Stimulated activated naive CD8-positive, alpha-beta T cell treated with anti-CD3 and anti-CD28 coated beads, Interleukin-15, amount 100 ng/mL, for 72 hours (primary cell): ENCODE measurements at regions not wholly inside any gene's neighbourhood (a gene's known extent, or its start where the extent isn't known, plus 50 kb on each side); places are given as distances from the start of the nearest gene placed in this dataset.

Experiments used
- ATAC-seq: fragments of 150-1000 bp; cut with Tn5 transposase; 2 replicates; pipeline ENCODE4 v1.10.0; 2021; ENCODE audit warnings: mild to moderate bottlenecking, moderate library complexity
- DNase-seq, 2 donors: peaks; one replicate each; pipeline ENCODE4 v3.0.0; 2021 to 2022
- H3K27ac Mint-ChIP-seq, 2 donors: one replicate each; pipeline ENCODE4 v1.8.0; 2022; ENCODE audit warnings: mild to moderate bottlenecking in 2 of 2, mixed read lengths in 2 of 2, moderate library complexity in 2 of 2
- H3K27me3 Mint-ChIP-seq: one replicate; pipeline ENCODE4 v1.8.0; 2022; ENCODE audit warnings: mixed read lengths
- H3K4me1 Mint-ChIP-seq: one replicate; pipeline ENCODE4 v1.8.0; 2022; ENCODE audit warnings: mild to moderate bottlenecking, mixed read lengths
- H3K4me3 Mint-ChIP-seq, 2 donors: one replicate each; pipeline ENCODE4 v1.8.0; 2022; ENCODE audit warnings: mild to moderate bottlenecking in 2 of 2, mixed read lengths in 2 of 2, moderate library complexity in 1 of 2
- H3K9me3 Mint-ChIP-seq, 2 donors: one replicate each; pipeline ENCODE4 v1.8.0; 2022; ENCODE audit warnings: mixed read lengths in 2 of 2

DNA sequence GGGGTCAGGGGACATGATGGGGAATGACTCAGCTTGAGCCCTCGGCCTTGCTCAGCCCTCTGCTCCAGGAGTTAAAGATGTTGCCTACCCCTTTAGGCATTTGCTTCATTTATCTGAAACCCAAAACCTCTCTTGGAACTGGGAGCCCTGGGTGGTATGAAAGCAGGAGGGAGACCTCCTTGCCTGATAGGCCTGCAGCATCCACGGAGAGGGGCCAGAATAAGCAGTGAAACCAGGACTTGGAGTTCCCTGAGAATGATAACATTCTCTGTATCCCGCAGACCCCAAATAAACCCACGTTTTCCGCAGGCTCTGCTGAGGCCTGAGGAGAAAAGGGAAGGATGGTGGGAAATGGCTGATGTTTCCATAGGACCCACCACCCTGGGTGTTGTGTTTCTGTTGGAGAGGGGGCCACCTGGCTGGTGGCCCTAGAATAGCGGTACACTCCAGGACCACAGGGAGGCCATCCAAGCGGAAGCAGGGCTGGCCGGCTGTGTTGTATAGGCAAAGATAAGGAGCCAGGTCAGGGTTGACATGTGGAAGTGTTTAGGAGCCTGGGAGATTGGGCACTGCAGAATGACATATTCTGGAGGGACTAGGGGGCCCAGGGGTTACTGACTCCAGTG, 77.4 kb downstream of the FOXD2 start:
- peaks cover 16 to 23% of the 10 kb centered on the region in 2 donors for H3K9me3 Mint-ChIP-seq
- peaks cover 78% of the 10 kb centered on the region for H3K27me3 Mint-ChIP-seq
- ATAC-seq (no peak), DNase-seq (no peak)
- H3K4me1 Mint-ChIP-seq: no peaks in the 10 kb centered on the region
- no peak overlapping the region for H3K27ac Mint-ChIP-seq
- no peak overlapping the region for H3K4me3 Mint-ChIP-seq

DNA sequence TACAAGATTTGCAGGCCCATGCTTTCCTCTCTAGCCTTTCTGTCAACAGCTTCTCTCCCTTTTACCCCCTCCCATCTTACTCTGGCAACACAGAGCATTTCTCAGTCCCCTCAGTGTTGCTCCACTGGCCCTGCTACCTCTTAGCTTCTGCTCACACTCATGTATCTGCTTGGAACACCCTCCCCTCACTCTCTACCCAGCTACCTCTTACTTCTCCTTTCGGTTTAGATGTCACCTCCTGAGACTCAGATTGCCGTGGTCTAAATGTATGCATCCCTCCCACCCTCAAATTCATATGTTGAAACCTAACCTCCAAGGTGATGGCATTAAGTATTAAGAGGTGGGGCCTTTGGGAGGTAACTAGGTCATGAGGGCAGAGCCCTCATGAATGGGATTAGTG, 80.1 kb downstream of the FOXD2 start:
- Mint-ChIP-seq H3K27me3 (peaks cover 65% of the 10 kb centered on the region), H3K27ac (no peak overlapping the region), H3K9me3 (peaks cover 11 to 17% of the 10 kb centered on the region in 2 donors), H3K4me3 (no peak overlapping the region), H3K4me1 (no peaks in the 10 kb centered on the region)
- ATAC-seq: no peak
- no peak for DNase-seq

- H3K27ac Mint-ChIP-seq: peak overlapping the region in 1 of 2 donors; percentile 74
- no peak for DNase-seq
- H3K4me3 Mint-ChIP-seq: no peak overlapping the region
- peaks cover 65% of the 10 kb centered on the region for H3K27me3 Mint-ChIP-seq
- ATAC-seq: no peak
- H3K4me1 Mint-ChIP-seq: no peaks in the 10 kb centered on the region
- peaks cover 2% of the 10 kb centered on the region in 2 donors for H3K9me3 Mint-ChIP-seq
Measured at GRCh38 chr1:47519491-47519890, 81.6 kb downstream of the FOXD2 start.

GRCh38 chr1:47519971-47520370, 82.1 kb downstream of the FOXD2 start:
- no peak for ATAC-seq
- Mint-ChIP-seq H3K4me1 (no peaks in the 10 kb centered on the region), H3K27me3 (peaks cover 66% of the 10 kb centered on the region), H3K4me3 (no peak overlapping the region), H3K9me3 (no peaks in the 10 kb centered on the region), H3K27ac (peak overlapping the region in 1 of 2 donors; percentile 74)
- DNase-seq: no peak

DNA sequence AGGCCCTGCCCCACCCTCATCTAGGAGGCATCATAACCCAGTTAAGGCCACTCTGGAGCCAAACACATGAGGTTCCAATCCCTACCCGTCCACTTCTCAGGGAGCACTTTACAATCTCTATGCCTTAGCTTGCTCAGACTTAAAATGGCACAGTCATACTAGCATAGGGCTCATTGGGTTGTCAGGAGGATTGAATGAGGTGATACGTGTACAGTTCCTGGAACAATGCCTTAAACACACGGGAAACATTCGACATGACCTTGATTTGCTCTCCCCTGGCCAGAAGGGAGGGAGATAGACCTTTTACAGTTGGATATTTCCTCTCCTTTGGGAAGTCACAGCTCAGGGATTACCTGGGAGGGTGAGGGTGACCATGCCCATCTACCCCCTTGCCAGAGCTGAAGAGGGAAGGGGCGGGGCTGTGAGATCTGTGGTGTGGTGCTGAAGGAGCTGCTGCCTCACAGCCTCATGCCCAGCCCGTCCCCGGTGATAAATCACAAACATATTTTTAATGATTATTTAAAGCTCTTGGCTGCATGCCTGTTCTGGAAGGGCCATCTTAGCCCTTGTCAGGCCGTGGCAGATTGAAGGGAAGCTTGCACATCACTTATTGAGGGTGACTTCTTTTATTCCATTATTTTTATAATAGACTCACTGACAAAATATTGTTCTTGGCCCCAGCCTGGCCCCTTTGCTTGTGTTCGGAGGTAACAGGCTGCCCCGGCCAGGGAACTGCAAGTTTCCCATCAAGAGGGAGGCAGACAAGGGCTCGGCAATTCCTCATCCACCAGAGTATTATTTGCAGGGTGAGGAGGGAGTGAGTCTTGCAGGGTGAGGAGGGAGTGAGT, 83.4 kb downstream of the FOXD2 start:
- H3K4me3 Mint-ChIP-seq: no peak overlapping the region
- DNase-seq (no peak), ATAC-seq (no peak)
- H3K27ac Mint-ChIP-seq: peak overlapping the region in 1 of 2 donors; percentile 13
- no peaks in the 10 kb centered on the region for H3K9me3 Mint-ChIP-seq
- H3K4me1 Mint-ChIP-seq: no peaks in the 10 kb centered on the region
- H3K27me3 Mint-ChIP-seq: peaks cover 67% of the 10 kb centered on the region

- no peak overlapping the region for H3K4me3 Mint-ChIP-seq
- H3K4me1 Mint-ChIP-seq: no peaks in the 10 kb centered on the region
- H3K27me3 Mint-ChIP-seq: peaks cover 64% of the 10 kb centered on the region
- DNase-seq (no peak), ATAC-seq (no peak)
- peaks cover 5% of the 10 kb centered on the region in 2 donors for H3K9me3 Mint-ChIP-seq
- no peak overlapping the region for H3K27ac Mint-ChIP-seq
Measured at GRCh38 chr1:47522935-47523834, 85.3 kb downstream of the FOXD2 start.

- peaks cover 9 to 10% of the 10 kb centered on the region in 2 donors for H3K9me3 Mint-ChIP-seq
- H3K27ac Mint-ChIP-seq: no peak overlapping the region
- H3K27me3 Mint-ChIP-seq: peaks cover 66% of the 10 kb centered on the region
- no peak for ATAC-seq
- no peak for DNase-seq
- no peak overlapping the region for H3K4me3 Mint-ChIP-seq
- H3K4me1 Mint-ChIP-seq: no peaks in the 10 kb centered on the region
Measured at GRCh38 chr1:47523835-47524215, 86.0 kb downstream of the FOXD2 start.

DNA sequence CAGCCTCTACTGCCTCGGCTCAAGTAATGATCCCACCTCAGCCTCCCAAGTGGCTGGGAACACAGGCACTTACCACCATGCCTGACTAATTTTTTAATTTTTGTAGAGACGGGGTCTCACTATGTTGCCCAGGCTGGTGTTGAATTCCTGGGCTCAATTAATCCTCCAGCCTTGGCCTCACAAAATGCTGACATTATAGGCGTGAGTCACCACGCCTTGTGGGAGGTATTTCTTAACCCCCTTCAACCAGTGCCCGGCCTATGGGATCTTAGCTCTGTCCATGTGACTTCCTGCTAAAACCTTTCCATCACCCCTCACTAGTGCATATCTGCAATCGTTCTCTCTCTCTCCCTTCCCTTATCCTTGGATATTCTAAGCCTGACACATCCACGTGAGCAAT, 86.4 kb downstream of the FOXD2 start:
- Mint-ChIP-seq H3K27ac (no peak overlapping the region), H3K9me3 (peaks cover 9 to 10% of the 10 kb centered on the region in 2 donors), H3K4me3 (no peak overlapping the region), H3K27me3 (peaks cover 66% of the 10 kb centered on the region), H3K4me1 (no peaks in the 10 kb centered on the region)
- ATAC-seq: no peak
- no peak for DNase-seq

DNA sequence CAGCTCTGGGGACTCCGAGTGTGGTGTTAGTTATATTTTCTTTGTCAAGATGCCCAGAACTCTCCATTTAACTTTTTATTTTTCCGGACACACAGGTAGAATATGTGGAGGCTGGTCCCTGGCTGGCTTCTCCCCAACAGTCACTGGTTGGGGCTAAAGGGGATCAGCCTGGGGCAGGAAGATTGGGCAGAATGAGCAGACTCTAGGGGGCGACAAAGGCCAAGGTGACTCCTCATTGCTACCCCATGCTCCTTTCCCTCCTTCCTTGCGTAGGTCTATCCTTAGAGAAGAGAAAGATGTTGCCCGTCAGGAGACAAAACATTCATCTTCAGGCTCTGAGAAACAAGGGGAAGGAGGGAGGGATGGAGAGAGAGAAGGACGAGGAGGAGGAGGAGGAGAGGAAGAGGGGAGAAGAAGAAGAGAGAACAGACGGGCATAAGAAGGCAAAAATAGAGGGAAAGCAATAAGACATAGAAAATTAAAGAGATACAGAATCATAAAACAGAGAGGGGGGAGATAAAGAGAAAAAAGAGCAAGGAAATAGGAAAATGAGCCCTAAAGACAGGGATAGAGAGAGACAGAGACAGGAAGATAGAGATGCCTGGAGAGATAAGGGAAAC, 89.9 kb downstream of the FOXD2 start:
- Mint-ChIP-seq H3K4me3 (no peak overlapping the region), H3K4me1 (peaks cover 5% of the 10 kb centered on the region), H3K27me3 (peaks cover 74% of the 10 kb centered on the region), H3K27ac (no peak overlapping the region), H3K9me3 (peaks cover 10 to 14% of the 10 kb centered on the region in 2 donors)
- ATAC-seq: no peak
- DNase-seq: no peak

DNA sequence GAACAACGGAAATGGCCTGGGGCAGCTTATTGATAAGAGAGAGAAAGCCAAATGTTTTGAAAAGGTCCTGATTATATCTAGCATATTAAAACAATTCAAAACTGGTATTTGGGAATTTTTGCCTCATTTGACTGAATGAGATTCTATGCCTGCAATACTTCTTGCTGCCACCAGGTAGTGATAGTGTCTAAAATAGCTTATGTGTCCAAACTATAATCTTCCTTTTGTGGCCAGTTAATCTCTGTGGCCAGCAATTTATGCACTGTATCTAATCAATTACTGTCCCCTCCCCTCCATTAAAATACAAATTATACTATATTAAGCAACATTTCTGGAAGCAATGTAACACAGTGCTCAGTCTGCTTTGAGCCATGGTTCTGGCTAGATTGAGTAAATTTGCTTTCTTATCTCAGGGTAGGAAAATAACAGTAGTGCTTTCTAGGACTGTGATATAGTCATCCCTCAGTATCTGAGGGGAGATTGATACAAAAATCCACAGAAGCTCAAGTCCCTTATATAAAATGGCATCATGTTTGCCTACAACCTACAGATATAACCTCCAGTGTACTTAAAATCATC, 91.8 kb downstream of the FOXD2 start:
- ATAC-seq: no peak
- Mint-ChIP-seq H3K9me3 (peaks cover 10 to 14% of the 10 kb centered on the region in 2 donors), H3K4me3 (no peak overlapping the region), H3K4me1 (peaks cover 22% of the 10 kb centered on the region), H3K27ac (no peak overlapping the region), H3K27me3 (peaks cover 74% of the 10 kb centered on the region)
- no peak for DNase-seq

- Mint-ChIP-seq H3K27ac (peak overlapping the region in 1 of 2 donors; percentile 97), H3K4me1 (peaks cover 22% of the 10 kb centered on the region), H3K9me3 (peaks cover 5 to 9% of the 10 kb centered on the region in 2 donors), H3K27me3 (peaks cover 58% of the 10 kb centered on the region), H3K4me3 (peak overlapping the region; percentile 83 to 86)
- DNase-seq: peak in 1 of 2 donors; percentile 12
- peak; percentile 64 for ATAC-seq
Measured at GRCh38 chr1:47532921-47533792, 95.3 kb downstream of the FOXD2 start.

DNA sequence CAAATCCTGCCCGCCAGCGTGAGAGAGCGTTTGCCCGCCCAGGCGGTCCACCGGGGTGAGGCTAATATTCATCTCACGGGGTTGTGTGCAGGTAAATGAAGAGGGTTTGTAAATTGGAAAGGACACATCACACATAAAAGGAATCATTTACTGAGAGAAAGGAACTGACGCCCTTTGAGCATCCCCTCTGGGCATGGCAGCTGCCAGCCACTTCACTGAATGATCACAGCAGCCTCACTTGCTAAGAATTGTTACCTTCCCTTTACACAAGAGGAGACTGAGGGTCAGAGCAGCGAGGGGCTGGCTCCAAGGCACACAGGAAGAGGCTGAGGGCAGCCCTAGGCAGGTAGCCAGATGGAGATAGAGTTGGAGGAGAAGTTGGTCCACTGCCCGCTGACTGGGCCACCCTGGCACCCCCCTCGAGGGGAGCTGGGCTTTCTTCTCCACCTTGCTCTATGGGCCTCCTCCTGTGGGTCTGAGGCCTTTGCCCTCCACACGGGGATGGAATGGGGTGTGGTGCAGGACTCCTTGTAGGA, 96.0 kb downstream of the FOXD2 start:
- H3K9me3 Mint-ChIP-seq: peaks cover 0 to 5% of the 10 kb centered on the region in 2 donors

GRCh38 chr1:47534436-47534835, 96.6 kb downstream of the FOXD2 start:
- H3K27ac Mint-ChIP-seq: no peak overlapping the region
- ATAC-seq: no peak
- DNase-seq: no peak

More for the DNA sequence above, 96.0 kb downstream of the FOXD2 start:
- peak overlapping the region; percentile 83 to 86 for H3K4me3 Mint-ChIP-seq
- DNase-seq (no peak), ATAC-seq (peak; percentile 33)
- peak overlapping the region in 1 of 2 donors; percentile 19 for H3K27ac Mint-ChIP-seq
- H3K4me1 Mint-ChIP-seq: peaks cover 22% of the 10 kb centered on the region
- H3K27me3 Mint-ChIP-seq: peaks cover 60% of the 10 kb centered on the region

DNA sequence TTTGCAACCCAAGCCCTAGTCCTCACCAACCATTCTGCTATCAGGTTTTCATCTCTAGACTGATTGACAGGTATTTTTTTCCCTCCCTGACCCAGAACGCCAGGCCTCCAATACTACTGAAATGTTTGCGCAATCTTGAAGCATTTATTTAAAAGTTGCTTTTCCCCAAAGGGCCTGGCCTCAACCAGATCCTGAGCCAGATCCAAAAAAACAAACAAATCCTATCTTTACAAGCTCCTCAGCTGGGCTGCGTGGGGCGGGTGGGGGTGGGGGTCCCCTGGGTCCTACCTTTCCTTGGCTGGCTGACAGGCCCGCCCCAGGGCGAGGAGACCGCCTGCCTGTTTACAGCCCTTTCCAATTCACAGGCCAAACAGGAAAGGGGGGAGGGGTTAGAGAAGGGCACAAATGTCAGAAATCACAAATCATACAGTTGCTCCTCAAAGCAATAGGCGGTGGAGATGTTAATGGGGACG, 98.8 kb downstream of the FOXD2 start:
- Mint-ChIP-seq H3K9me3 (peaks cover 0 to 4% of the 10 kb centered on the region in 2 donors), H3K4me3 (no peak overlapping the region), H3K27ac (no peak overlapping the region), H3K4me1 (peaks cover 22% of the 10 kb centered on the region), H3K27me3 (peaks cover 62% of the 10 kb centered on the region)
- DNase-seq: no peak
- ATAC-seq: no peak

More at GRCh38 chr1:47534436-47534835, 96.6 kb downstream of the FOXD2 start:
- H3K4me1 Mint-ChIP-seq: peaks cover 22% of the 10 kb centered on the region
- H3K4me3 Mint-ChIP-seq: no peak overlapping the region
- H3K9me3 Mint-ChIP-seq: peaks cover 0 to 5% of the 10 kb centered on the region in 2 donors
- H3K27me3 Mint-ChIP-seq: peaks cover 60% of the 10 kb centered on the region
